Panc1 (cell line): ENCODE measurements at regions not wholly inside any gene's neighbourhood (a gene's known extent, or its start where the extent isn't known, plus 50 kb on each side); places are given as distances from the start of the nearest gene placed in this dataset.

ENCODE experiments used
- ATAC-seq: fragments of 200-7000 bp; cut with Tn5 transposase; 2 replicates; pipeline ENCODE4 v1.9.1; 2020; ENCODE audit warnings: mild to moderate bottlenecking, moderate library complexity
- BruUV-seq: library from RNA; stranded (reverse); fragments of 400-500 nt; replicated peaks from 2 replicates; lab custom pipeline; 2021; lab: Mats Ljungman, UMichigan
- CTCF ChIA-PET: fragments of 300-600 bp; sonication (Branson Sonifier 250); formaldehyde crosslinking; loops from one replicate; lab custom pipeline; 2022; ENCODE audit warnings: antibody characterized with exemption; lab: Charles Lee
- POLR2A ChIA-PET: fragments of 300-600 bp; sonication (Branson Sonifier 250); formaldehyde crosslinking; loops from one replicate; lab custom pipeline; 2022; ENCODE audit warnings: antibody characterized with exemption; lab: Charles Lee
- DNase-seq: peaks from one replicate; pipeline ENCODE4 v3.0.0-alpha.2; 2010; ENCODE audit warnings: low read depth, low spot score
- H3K27ac ChIP-seq: 2 replicates; pipeline ENCODE4 v1.5.1; 2011; ENCODE audit warnings: mild to moderate bottlenecking, low read length, inconsistent platforms
- H3K27me3 ChIP-seq: fragments of 200-500 bp; sonication (Bioruptor generic); 2 replicates; pipeline ENCODE4 v1.6.0; 2014; ENCODE audit warnings: low read length, inconsistent platforms; ENCODE audit not compliant: control insufficient read depth, insufficient read depth
- H3K36me3 ChIP-seq: fragments of 200-500 bp; sonication (Bioruptor generic); 2 replicates; pipeline ENCODE4 v1.5.1; 2014; ENCODE audit warnings: inconsistent platforms, mild to moderate bottlenecking, low read length, moderate library complexity; ENCODE audit not compliant: control insufficient read depth, insufficient read depth
- H3K4me1 ChIP-seq: 2 replicates; pipeline ENCODE4 v1.5.1; 2011; ENCODE audit warnings: inconsistent platforms, mild to moderate bottlenecking, low read length, moderate library complexity; ENCODE audit not compliant: control insufficient read depth, insufficient read depth
- H3K4me3 ChIP-seq, 2 experiments: 2 replicates each; pipeline ENCODE4 v1.5.1; 2011 to 2012; ENCODE audit warnings: low read depth in 2 of 2, low read length in 2 of 2, mild to moderate bottlenecking in 2 of 2, inconsistent platforms in 1 of 2, moderate library complexity in 1 of 2
- H3K9me3 ChIP-seq: fragments of 200-500 bp; sonication (Bioruptor generic); 2 replicates; pipeline ENCODE4 v1.5.1; 2014; ENCODE audit warnings: low read depth, mild to moderate bottlenecking, inconsistent platforms, low read length, moderate library complexity; ENCODE audit not compliant: control insufficient read depth, insufficient read depth
- CTCF ChIP-seq: fragments of 450-650 bp; IDR thresholded peaks from 2 replicates; pipeline ENCODE4 v1.5.1; 2017; ENCODE audit warnings: mild to moderate bottlenecking
- POLR2AphosphoS5 ChIP-seq: IDR thresholded peaks from 2 replicates; pipeline ENCODE4 v1.6.1; 2012; ENCODE audit warnings: mild to moderate bottlenecking, low read depth, low read length, moderate library complexity
- REST ChIP-seq, 2 experiments: IDR thresholded peaks; 2 replicates each; pipeline ENCODE4 v1.6.1; 2011 to 2012; ENCODE audit warnings: low read depth in 2 of 2, control low read depth in 1 of 2, low read length in 1 of 2, mild to moderate bottlenecking in 1 of 2, moderate library complexity in 1 of 2; ENCODE audit not compliant: insufficient read depth in 1 of 2
- SIN3A ChIP-seq: IDR thresholded peaks from 2 replicates; pipeline ENCODE4 v1.6.1; 2012; ENCODE audit warnings: low read depth, mild to moderate bottlenecking, low read length, moderate library complexity, borderline replicate concordance; ENCODE audit not compliant: insufficient read depth
- TCF7L2 ChIP-seq: IDR thresholded peaks from 2 replicates; pipeline ENCODE4 v1.6.1; 2011; ENCODE audit warnings: mild to moderate bottlenecking, low read depth, low read length, inconsistent platforms
- in situ Hi-C: cut with HindIII; loops from 2 replicates; pipeline ENCODE4 v1.10.0; 2016; ENCODE audit warnings: low sequenced_read_pairs, low pct_unique_long_range_greater_than_20kb
- intact Hi-C: fragments of 100-400 bp; cut with micrococcal nuclease; formaldehyde crosslinking; loops from one replicate; pipeline ENCODE4 v1.10.0; 2022; ENCODE audit not compliant: unreplicated experiment

DNA sequence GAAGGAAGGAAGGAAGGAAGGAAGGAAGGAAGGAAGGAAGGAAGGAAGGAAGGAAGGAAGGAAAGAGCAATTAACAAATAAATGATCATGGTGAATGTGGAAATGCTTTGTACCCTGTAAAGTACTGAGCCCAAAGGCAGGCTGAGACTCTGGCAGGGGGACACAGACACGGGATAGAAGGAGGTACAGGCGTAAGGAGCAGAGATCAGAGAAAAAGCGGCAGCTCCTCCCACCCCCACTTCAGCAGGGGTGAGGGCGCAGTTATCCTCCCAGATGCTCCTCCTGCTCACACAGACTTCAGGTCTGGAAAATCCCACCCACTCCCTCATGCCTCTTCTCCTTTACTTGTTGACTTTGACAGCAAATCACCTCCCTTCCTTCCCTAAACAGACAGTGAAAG is 464.5 kb downstream of the MATN1 start:
- BruUV-seq = no TSS peak
- Histone ChIP-seq H3K36me3 (no peaks in the 10 kb centered on the region), H3K4me1 (no peaks in the 10 kb centered on the region), H3K9me3 (no peaks in the 10 kb centered on the region), H3K27me3 (no peaks in the 10 kb centered on the region; the same call in 1 of the 2 replicates), H3K4me3 (no peak overlapping the region), H3K27ac (no peak overlapping the region)
- TF ChIP-seq REST (IDR thresholded peaks at IDR 0.05; ENCODE audit: insufficient read depth in 1 of 2, low read depth in 2 of 2, low read length in 1 of 2) = no peak
- no peak for TF ChIP-seq CTCF
- no peak for TF ChIP-seq SIN3A
- no peak for TF ChIP-seq POLR2AphosphoS5
- TF ChIP-seq TCF7L2 = no peak
- ChIA-PET POLR2A (no interaction called here), CTCF (no interaction called here)
- no peak for ATAC-seq
- intact Hi-C loops (no loop called here), in situ Hi-C loops (no loop called here)
- no peak for DNase-seq

DNA sequence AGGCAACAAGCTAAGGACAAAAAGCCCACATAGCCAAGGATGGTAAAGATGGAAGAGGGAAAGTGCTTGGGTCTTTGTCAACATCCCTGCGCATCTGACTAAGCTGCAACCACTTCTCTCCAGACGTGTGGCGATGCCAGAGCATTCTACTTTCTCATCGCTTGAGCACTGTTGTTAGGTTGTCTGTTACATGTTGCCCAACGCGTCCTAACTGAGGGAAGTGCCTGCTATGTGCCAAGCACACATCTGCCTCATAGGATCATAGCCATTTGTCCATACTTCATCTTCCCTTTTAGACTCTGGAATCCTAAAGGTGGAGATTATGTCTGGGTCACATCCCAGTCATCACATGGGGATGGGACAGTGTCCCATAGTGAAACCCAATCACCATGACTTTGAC is 464.9 kb downstream of the MATN1 start:
- CTCF ChIA-PET = no interaction called here

More for the DNA sequence above, 464.9 kb downstream of the MATN1 start:
- no TSS peak for BruUV-seq
- POLR2A ChIA-PET = no interaction called here
- intact Hi-C loops = no loop called here
- DNase-seq = no peak
- Histone ChIP-seq H3K27ac (no peak overlapping the region), H3K4me1 (no peaks in the 10 kb centered on the region), H3K36me3 (no peaks in the 10 kb centered on the region), H3K4me3 (no peak overlapping the region), H3K27me3 (no peaks in the 10 kb centered on the region; the same call in 1 of the 2 replicates), H3K9me3 (no peaks in the 10 kb centered on the region)
- TF ChIP-seq POLR2AphosphoS5 (no peak), TCF7L2 (no peak), REST (IDR thresholded peaks at IDR 0.05; ENCODE audit: insufficient read depth in 1 of 2, low read depth in 2 of 2, low read length in 1 of 2) (no peak), CTCF (no peak), SIN3A (no peak)
- in situ Hi-C loops = no loop called here
- ATAC-seq = no peak
